ENCODE measurements at regions not wholly inside any gene's neighbourhood (a gene's known extent, or its start where the extent isn't known, plus 50 kb on each side); places are given as distances from the start of the nearest gene placed in this dataset.

- POLR2A ChIA-PET = no interaction called here
- H3K27me3 Mint-ChIP-seq (ENCODE audit: insufficient read depth, unreplicated experiment) = no peaks in the 10 kb centered on the region
Observed at GRCh38 chr3:159795681-159796175, 192.9 kb upstream of the IL12A start.

GRCh38 chr3:159796226-159796625, 192.4 kb upstream of the IL12A start:
- Mint-ChIP-seq H3K27me3 (ENCODE audit: insufficient read depth, unreplicated experiment) (no peaks in the 10 kb centered on the region), H3K4me3 (ENCODE audit: unreplicated experiment) (no peak overlapping the region), H3K36me3 (ENCODE audit: insufficient read depth, unreplicated experiment) (no peaks in the 10 kb centered on the region), H3K9me3 (ENCODE audit: unreplicated experiment) (no peaks in the 10 kb centered on the region), H3K4me1 (ENCODE audit: low read depth, unreplicated experiment) (peaks cover 33% of the 10 kb centered on the region), H3K27ac (ENCODE audit: unreplicated experiment) (peak overlapping the region; percentile 1)
- no peaks in the 10 kb centered on the region for H3K9me3 ChIP-seq
- H3K27me3 ChIP-seq (replicated peaks; ENCODE audit: control insufficient read depth, insufficient read depth, low read length) = no peaks in the 10 kb centered on the region
- no peaks in the 10 kb centered on the region; the same call in 1 of the 2 replicates for H3K36me3 ChIP-seq (ENCODE audit: control insufficient read depth, insufficient read depth, low read length)
- ChIA-PET CTCF (no interaction called here), POLR2A (no interaction called here)
- no TSS peak for BruUV-seq (replicated peaks)
- H3K4me3 ChIP-seq (ENCODE audit: low read depth, low read length) = no peak overlapping the region
- TF ChIP-seq CTCF (IDR thresholded peaks at IDR 0.05; ENCODE audit: insufficient read depth in 1 of 2, low read depth in 1 of 2, low read length in 1 of 2, severe bottlenecking in 1 of 2, unreplicated experiment in 1 of 2) = no peak
- no peak for DNase-seq
- intact Hi-C loops (cut with micrococcal nuclease; ENCODE audit: unreplicated experiment) = loop anchor here (5.0 kb wide), 1 partner anchor 164 kb away; no protein-coding TSS in a partner anchor
- peaks cover 65% of the 10 kb centered on the region for H3K4me1 ChIP-seq

More at GRCh38 chr3:159795681-159796175, 192.9 kb upstream of the IL12A start:
- TF ChIP-seq CTCF (IDR thresholded peaks at IDR 0.05; ENCODE audit: insufficient read depth in 1 of 2, low read depth in 1 of 2, low read length in 1 of 2, severe bottlenecking in 1 of 2, unreplicated experiment in 1 of 2) = no peak
- no peak for DNase-seq
- peaks cover 38% of the 10 kb centered on the region for H3K4me1 Mint-ChIP-seq (ENCODE audit: low read depth, unreplicated experiment)
- BruUV-seq (replicated peaks) = no TSS peak
- H3K36me3 ChIP-seq (ENCODE audit: control insufficient read depth, insufficient read depth, low read length) = no peaks in the 10 kb centered on the region; the same call in 1 of the 2 replicates
- CTCF ChIA-PET = no interaction called here
- no peak overlapping the region for H3K4me3 ChIP-seq (ENCODE audit: low read depth, low read length)
- H3K27ac Mint-ChIP-seq (ENCODE audit: unreplicated experiment) = peak overlapping the region; percentile 1
- no peaks in the 10 kb centered on the region for H3K36me3 Mint-ChIP-seq (ENCODE audit: insufficient read depth, unreplicated experiment)
- intact Hi-C loops (cut with micrococcal nuclease; ENCODE audit: unreplicated experiment) = loop anchor here (5.0 kb wide), 1 partner anchor 163 kb away; no protein-coding TSS in a partner anchor
- no peaks in the 10 kb centered on the region for H3K9me3 Mint-ChIP-seq (ENCODE audit: unreplicated experiment)
- H3K9me3 ChIP-seq = no peaks in the 10 kb centered on the region
- H3K4me1 ChIP-seq = peaks cover 67% of the 10 kb centered on the region
- H3K27me3 ChIP-seq (replicated peaks; ENCODE audit: control insufficient read depth, insufficient read depth, low read length) = no peaks in the 10 kb centered on the region
- H3K4me3 Mint-ChIP-seq (ENCODE audit: unreplicated experiment) = no peak overlapping the region

GRCh38 chr3:159796744-159797143, 191.9 kb upstream of the IL12A start:
- H3K4me3 ChIP-seq (ENCODE audit: low read depth, low read length) = no peak overlapping the region
- H3K36me3 ChIP-seq (ENCODE audit: control insufficient read depth, insufficient read depth, low read length) = no peaks in the 10 kb centered on the region; the same call in 1 of the 2 replicates
- H3K27me3 ChIP-seq (replicated peaks; ENCODE audit: control insufficient read depth, insufficient read depth, low read length) = no peaks in the 10 kb centered on the region
- Mint-ChIP-seq H3K9me3 (ENCODE audit: unreplicated experiment) (no peaks in the 10 kb centered on the region), H3K36me3 (ENCODE audit: insufficient read depth, unreplicated experiment) (no peaks in the 10 kb centered on the region), H3K4me1 (ENCODE audit: low read depth, unreplicated experiment) (peaks cover 31% of the 10 kb centered on the region), H3K27me3 (ENCODE audit: insufficient read depth, unreplicated experiment) (no peaks in the 10 kb centered on the region), H3K27ac (ENCODE audit: unreplicated experiment) (no peak overlapping the region), H3K4me3 (ENCODE audit: unreplicated experiment) (no peak overlapping the region)
- CTCF ChIA-PET = no interaction called here
- no peak for TF ChIP-seq CTCF (IDR thresholded peaks at IDR 0.05; ENCODE audit: insufficient read depth in 1 of 2, low read depth in 1 of 2, low read length in 1 of 2, severe bottlenecking in 1 of 2, unreplicated experiment in 1 of 2)
- no peaks in the 10 kb centered on the region for H3K9me3 ChIP-seq
- no peak for DNase-seq
- POLR2A ChIA-PET = no interaction called here
- BruUV-seq (replicated peaks) = no TSS peak
- H3K4me1 ChIP-seq = peaks cover 61% of the 10 kb centered on the region
- intact Hi-C loops (cut with micrococcal nuclease; ENCODE audit: unreplicated experiment) = loop anchor here (5.0 kb wide), 1 partner anchor 164 kb away; no protein-coding TSS in a partner anchor
